HEK293 (cell line): ENCODE measurements at regions not wholly inside any gene's neighbourhood (a gene's known extent, or its start where the extent isn't known, plus 50 kb on each side); places are given as distances from the start of the nearest gene placed in this dataset.

ENCODE experiments used
- CTCF ChIA-PET: fragments of 350-600 bp; formaldehyde crosslinking; extraction: SDS; loops from one replicate; lab custom pipeline; 2021; ENCODE audit warnings: antibody characterized with exemption; lab: Yijun Ruan, JAX
- POLR2A ChIA-PET: fragments of 300-600 bp; formaldehyde crosslinking; extraction: SDS; loops from one replicate; lab custom pipeline; 2020; ENCODE audit warnings: antibody characterized with exemption, inconsistent platforms; lab: Yijun Ruan, JAX
- H3K27ac ChIP-seq: fragments of 200-500 bp; sonication (Bioruptor generic); 2 replicates; pipeline ENCODE4 v1.5.1; 2014; ENCODE audit warnings: low read depth, low read length, control low read depth, inconsistent platforms; ENCODE audit errors: extremely low read depth
- H3K36me3 ChIP-seq, 2 experiments: fragments of 200-500 bp in 1 of 2; sonication (Bioruptor generic) in 1 of 2; 1 replicate in 1 of 2; 2 replicates in 1 of 2; pipeline ENCODE4 v1.5.1; 2014 to 2017; ENCODE audit warnings: inconsistent platforms in 2 of 2, low read length in 2 of 2; ENCODE audit not compliant: control insufficient read depth in 2 of 2, insufficient read depth in 1 of 2
- H3K4me1 ChIP-seq: fragments of 200-500 bp; sonication (Bioruptor generic); 2 replicates; pipeline ENCODE4 v1.5.1; 2014; ENCODE audit warnings: mild to moderate bottlenecking, low read length, inconsistent platforms; ENCODE audit not compliant: control insufficient read depth, insufficient read depth
- H3K4me3 ChIP-seq: 2 replicates; pipeline ENCODE4 v1.5.1; 2011; ENCODE audit warnings: low read depth, mild to moderate bottlenecking, control low read depth, low read length, moderate library complexity
- H3K9me3 ChIP-seq: fragments of 200-500 bp; sonication (Bioruptor generic); 2 replicates; pipeline ENCODE4 v1.5.1; 2014; ENCODE audit warnings: low read depth, low read length, inconsistent platforms; ENCODE audit not compliant: control insufficient read depth, insufficient read depth
- GFI1B ChIP-seq: fragments of 450-650 bp; formaldehyde crosslinking; IDR thresholded peaks from 2 replicates; pipeline ENCODE4 v1.5.1; 2016; ENCODE audit warnings: missing biosample characterization, missing genetic modification characterization
- GLI4 ChIP-seq: fragments of 450-650 bp; formaldehyde crosslinking; IDR thresholded peaks from 2 replicates; pipeline ENCODE4 v1.5.1; 2016; ENCODE audit warnings: missing biosample characterization, missing genetic modification characterization
- HIC1 ChIP-seq: fragments of 450-650 bp; formaldehyde crosslinking; IDR thresholded peaks from 2 replicates; pipeline ENCODE4 v1.5.1; 2016; ENCODE audit warnings: missing biosample characterization, missing genetic modification characterization
- KLF9 ChIP-seq: fragments of 450-650 bp; formaldehyde crosslinking; IDR thresholded peaks from 2 replicates; pipeline ENCODE4 v1.5.1; 2016; ENCODE audit warnings: missing biosample characterization, missing genetic modification characterization, low read depth
- PRDM2 ChIP-seq: fragments of 450-650 bp; formaldehyde crosslinking; IDR thresholded peaks from 2 replicates; pipeline ENCODE4 v1.5.1; 2016; ENCODE audit warnings: missing biosample characterization, missing genetic modification characterization, borderline replicate concordance
- TRIM28 ChIP-seq: IDR thresholded peaks from 2 replicates; pipeline ENCODE4 v1.6.1; 2011; ENCODE audit warnings: low read length, control low read depth, borderline replicate concordance
- ZNF10 ChIP-seq: fragments of 450-650 bp; formaldehyde crosslinking; IDR thresholded peaks from 2 replicates; pipeline ENCODE4 v1.5.1; 2017; ENCODE audit warnings: missing biosample characterization, missing genetic modification characterization
- ZNF112 ChIP-seq: fragments of 450-650 bp; formaldehyde crosslinking; IDR thresholded peaks from 2 replicates; pipeline ENCODE4 v1.5.0; 2017; ENCODE audit warnings: missing biosample characterization, missing genetic modification characterization
- ZNF239 ChIP-seq: fragments of 450-650 bp; formaldehyde crosslinking; IDR thresholded peaks from 2 replicates; pipeline ENCODE4 v1.5.1; 2016; ENCODE audit warnings: missing biosample characterization, missing genetic modification characterization
- ZNF26 ChIP-seq: fragments of 450-650 bp; formaldehyde crosslinking; IDR thresholded peaks from 2 replicates; pipeline ENCODE4 v1.5.1; 2016; ENCODE audit warnings: missing biosample characterization, missing genetic modification characterization
- ZNF280C ChIP-seq: fragments of 450-650 bp; formaldehyde crosslinking; IDR thresholded peaks from 2 replicates; pipeline ENCODE4 v1.5.1; 2016; ENCODE audit warnings: missing biosample characterization, missing genetic modification characterization
- ZNF624 ChIP-seq: fragments of 450-650 bp; formaldehyde crosslinking; IDR thresholded peaks from 2 replicates; pipeline ENCODE4 v1.5.1; 2017; ENCODE audit warnings: missing biosample characterization, missing genetic modification characterization
- ZNF645 ChIP-seq: fragments of 450-650 bp; formaldehyde crosslinking; IDR thresholded peaks from 2 replicates; pipeline ENCODE4; 2016; ENCODE audit warnings: missing biosample characterization, missing genetic modification characterization
- ZNF654 ChIP-seq: fragments of 450-650 bp; formaldehyde crosslinking; IDR thresholded peaks from 2 replicates; pipeline ENCODE4 v1.5.1; 2016; ENCODE audit warnings: low read depth, missing biosample characterization, missing genetic modification characterization
- ZNF837 ChIP-seq: fragments of 450-650 bp; formaldehyde crosslinking; IDR thresholded peaks from 2 replicates; pipeline ENCODE4 v1.5.1; 2016; ENCODE audit warnings: missing biosample characterization, missing genetic modification characterization

GRCh38 chr3:145842294-145842902 is 318.6 kb downstream of the PLOD2 start:
- ChIA-PET POLR2A (no interaction called here), CTCF (interaction anchor here (0.7 kb wide), 2 partner anchors 161 to 652 kb away, joined by 3 read pairs; no protein-coding TSS in a partner anchor)
- H3K4me1 ChIP-seq = no peaks in the 10 kb centered on the region
- H3K27ac ChIP-seq = no peak overlapping the region
- H3K9me3 ChIP-seq = no peaks in the 10 kb centered on the region
- no peak for TF ChIP-seq ZNF837 (tag by site-specific recombination)
- TF ChIP-seq ZNF239 (tag by site-specific recombination) = no peak
- no peak for TF ChIP-seq KLF9 (tag by site-specific recombination)
- TF ChIP-seq ZNF10 (tag by site-specific recombination) = no peak
- TF ChIP-seq GFI1B (tag by site-specific recombination) = no peak
- no peak for TF ChIP-seq ZNF624
- no peak for TF ChIP-seq ZNF280C (tag by site-specific recombination)
- TF ChIP-seq ZNF26 (tag by site-specific recombination) = no peak
- no peak for TF ChIP-seq ZNF645 (tag by site-specific recombination)
- H3K36me3 ChIP-seq = no peaks in the 10 kb centered on the region
- no peak overlapping the region for H3K4me3 ChIP-seq

GRCh38 chr3:145843561-145843960 is 317.4 kb downstream of the PLOD2 start:
- H3K27ac ChIP-seq = no peak overlapping the region
- H3K4me3 ChIP-seq = no peak overlapping the region
- H3K36me3 ChIP-seq = no peaks in the 10 kb centered on the region
- POLR2A ChIA-PET = no interaction called here
- TF ChIP-seq GLI4 (tag by site-specific recombination) (no peak), PRDM2 (tag by site-specific recombination) (no peak), ZNF112 (tag by site-specific recombination) (no peak), ZNF654 (no peak), TRIM28 (no peak), HIC1 (no peak)
- CTCF ChIA-PET = interaction anchor here (1.0 kb wide), 1 partner anchor 221 kb away, joined by 3 read pairs; no protein-coding TSS in a partner anchor
- no peaks in the 10 kb centered on the region for H3K4me1 ChIP-seq
- H3K9me3 ChIP-seq = no peaks in the 10 kb centered on the region
